NCI-H2107 treated with DMSO at 0.1 percent for 48 hours (cell line): ENCODE measurements at regions not wholly inside any gene's neighbourhood (a gene's known extent, or its start where the extent isn't known, plus 50 kb on each side); places are given as distances from the start of the nearest gene placed in this dataset.

Experiments
- DNase-seq: peaks from one replicate; lab custom pipeline; 2025; ENCODE audit not compliant: unreplicated experiment; lab: John Stamatoyannopoulos, UW

DNA sequence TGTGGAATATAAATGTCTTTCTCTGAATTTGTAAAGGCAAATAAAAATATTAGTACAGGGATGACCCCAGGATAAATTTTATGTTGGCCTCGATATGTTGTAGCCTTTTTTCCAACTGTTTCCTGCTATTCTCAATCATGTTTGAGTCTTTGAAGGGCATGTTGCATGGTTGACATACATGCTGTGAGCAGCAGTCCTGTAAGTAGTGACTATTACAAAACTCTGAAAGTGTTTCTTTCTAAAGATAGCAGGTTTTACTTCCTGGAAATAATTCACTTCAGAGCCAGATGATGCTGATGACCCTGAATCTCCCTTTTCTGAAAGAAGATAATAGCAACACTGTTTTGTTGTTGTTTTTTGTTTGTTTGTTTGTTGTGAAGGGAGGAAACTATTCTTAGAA is 393.0 kb upstream of the GNPDA2 start:
- no peak for DNase-seq

- no peak for DNase-seq
Observed at GRCh38 chr4:45102716-45103115, 376.4 kb upstream of the GNPDA2 start.

DNA sequence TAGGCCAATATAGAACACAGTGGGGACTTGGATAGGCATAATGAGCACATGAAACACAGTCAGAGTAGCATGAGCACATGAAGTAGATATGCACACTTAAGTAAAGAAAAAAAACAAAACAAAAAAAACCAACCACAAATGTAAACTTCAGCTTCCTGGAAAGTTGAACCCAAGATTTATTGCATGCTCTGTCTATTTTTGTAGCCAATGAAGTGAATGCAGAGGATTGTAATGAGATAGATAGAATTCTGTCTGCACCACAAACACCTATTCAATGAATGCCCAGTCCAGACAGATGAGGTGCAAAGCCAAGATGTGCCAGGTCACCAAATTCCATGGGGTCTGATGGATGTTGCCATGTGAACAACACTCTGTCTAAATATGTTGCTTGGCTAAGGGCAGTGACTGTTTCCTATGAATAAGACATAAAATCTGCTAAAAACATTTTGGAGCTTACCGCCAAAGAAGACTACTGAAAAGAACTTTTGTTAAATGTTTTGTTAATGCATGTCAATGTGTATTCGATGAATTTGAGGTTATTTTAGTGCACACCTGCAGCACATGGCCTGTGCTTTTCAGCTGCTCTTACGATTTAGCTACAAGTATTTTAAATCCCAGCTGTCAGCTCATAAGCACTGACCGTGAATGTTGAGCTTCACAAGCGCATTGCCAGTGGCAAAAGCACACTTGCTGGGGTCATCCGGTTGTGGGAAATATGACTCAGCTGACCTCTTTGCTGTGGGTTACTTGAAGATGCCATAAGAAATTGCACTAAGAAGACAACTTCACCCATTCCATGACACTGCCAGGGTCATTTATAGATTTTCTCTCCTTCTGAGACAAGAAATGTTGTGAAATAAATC is 374.8 kb upstream of the GNPDA2 start:
- no peak for DNase-seq

GRCh38 chr4:45099471-45099870 is 373.1 kb upstream of the GNPDA2 start:
- DNase-seq = no peak

DNA sequence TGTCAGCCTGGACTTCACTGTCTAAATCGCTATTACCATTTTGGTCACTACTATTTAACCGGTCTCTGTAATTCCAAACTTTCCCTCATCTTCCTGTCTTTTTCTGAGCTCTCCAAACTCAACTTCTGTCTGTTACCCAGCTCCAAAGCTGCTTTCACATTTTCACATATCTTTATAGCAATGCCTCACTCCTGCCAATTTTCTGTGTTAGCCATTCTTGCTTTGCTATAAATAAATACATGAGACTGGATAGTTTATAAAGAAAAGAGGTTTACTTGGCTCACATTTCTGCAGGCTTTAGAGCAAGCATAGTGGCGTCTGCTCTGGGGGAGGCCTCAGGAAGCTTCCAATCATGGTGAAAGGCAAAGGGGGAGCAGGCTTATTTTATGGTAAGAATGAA is 368.3 kb upstream of the GNPDA2 start:
- no peak for DNase-seq

DNA sequence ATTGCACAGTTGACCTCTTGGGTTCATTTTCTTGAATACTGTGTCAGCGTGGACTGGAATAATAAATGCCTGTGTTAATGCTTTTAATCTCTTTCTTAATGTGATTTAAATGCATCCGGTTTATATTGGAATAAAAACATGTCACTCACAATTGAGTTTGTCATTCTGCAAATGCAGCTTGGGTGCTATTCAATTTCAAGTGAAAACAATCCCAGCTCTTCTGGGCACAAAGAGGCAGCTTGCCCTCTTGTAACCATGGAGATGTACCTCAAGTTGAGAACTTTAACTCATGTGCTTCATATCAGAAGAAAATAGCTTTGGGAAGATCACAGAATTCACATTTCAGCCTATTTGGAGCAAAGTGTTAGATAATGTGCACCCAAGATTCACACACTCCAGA is 355.7 kb upstream of the GNPDA2 start:
- no peak for DNase-seq

- DNase-seq = no peak
Observed at GRCh38 chr4:45079616-45080015, 353.3 kb upstream of the GNPDA2 start.

GRCh38 chr4:45078201-45078600 is 351.8 kb upstream of the GNPDA2 start:
- DNase-seq = no peak

DNA sequence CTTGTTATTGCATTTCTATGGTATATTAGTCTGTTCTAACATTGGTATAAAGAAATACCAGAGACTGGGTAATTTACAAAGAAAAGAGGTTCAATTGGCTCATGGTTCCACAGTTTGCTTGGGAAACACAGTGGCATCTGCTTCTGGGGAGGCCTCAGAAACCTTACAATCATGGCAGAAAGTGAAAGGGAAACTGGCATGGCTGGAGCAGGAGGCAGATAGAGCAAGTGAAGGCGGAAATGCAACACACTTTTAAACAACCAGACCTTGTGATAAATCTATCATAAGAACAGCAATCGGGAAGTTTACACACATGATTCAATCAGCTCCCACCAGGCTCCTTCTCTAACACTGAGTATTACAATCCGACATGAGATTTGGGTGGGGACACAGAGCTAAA is 346.6 kb upstream of the GNPDA2 start:
- DNase-seq = no peak

GRCh38 chr4:45064741-45065140 is 338.4 kb upstream of the GNPDA2 start:
- no peak for DNase-seq

DNA sequence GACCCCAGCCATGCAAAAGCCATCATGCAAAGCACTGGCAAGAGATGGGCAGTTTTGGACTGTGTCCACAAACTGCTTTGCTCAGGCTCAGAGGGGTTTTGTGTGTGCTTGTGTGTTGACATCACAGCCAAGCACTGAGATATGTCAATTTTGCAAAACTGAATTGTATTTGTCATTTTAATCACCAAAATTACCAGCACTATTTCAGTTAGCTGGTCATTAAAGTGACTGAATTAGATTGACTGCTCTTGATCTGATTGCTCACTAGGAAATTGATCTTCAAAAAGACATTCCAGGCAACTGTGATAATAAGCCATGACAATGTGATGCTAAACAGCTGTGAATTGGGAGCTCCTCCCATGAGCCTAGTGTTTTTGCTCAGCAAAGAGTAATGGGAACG is 337.3 kb upstream of the GNPDA2 start:
- no peak for DNase-seq

DNA sequence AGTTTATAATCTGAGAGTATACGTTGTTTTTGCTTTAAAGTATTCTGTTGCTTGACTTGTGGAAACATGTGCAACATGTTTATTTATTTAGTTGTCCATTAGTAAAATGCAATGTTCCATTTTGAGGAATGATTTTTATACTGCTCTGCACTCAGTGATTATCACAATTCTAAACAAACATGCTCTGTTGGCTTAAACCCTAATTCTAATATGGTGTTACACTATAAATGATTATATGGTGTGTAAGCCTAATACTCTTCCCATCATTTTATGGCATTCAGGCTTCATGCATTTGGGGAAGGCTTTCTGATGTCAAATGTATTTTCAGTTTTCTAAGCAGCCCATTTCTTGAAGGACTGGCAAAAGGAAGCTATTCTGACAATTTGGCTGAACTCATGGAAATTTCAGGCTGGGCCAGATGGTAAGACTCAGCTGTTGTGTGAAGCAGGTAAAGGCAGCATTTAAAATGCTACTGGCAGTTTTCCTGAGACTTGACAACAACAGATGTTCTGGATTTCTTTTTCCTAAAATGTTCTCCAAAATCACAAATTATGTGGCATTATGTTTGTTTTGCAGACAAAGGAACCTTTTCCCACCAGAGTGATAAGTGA is 336.7 kb upstream of the GNPDA2 start:
- DNase-seq = no peak

DNA sequence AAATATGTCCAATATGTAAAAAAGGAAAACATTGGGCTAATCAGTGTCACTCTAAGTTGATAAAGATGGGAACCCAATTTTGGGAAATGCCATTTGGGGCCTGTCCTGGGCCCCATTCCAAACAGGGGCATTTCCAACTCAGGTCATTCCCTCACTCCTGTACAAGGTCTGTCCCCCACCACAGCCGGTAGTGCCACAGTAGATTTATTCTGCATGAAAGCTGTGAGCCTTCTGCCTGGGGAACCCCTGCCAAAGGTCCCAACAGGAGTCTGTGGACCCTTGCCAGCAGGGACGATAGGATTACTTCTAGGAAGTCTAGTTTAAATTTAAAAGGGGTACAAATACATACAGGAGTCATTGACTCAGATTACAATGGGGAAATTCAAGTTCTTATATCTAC is 317.6 kb upstream of the GNPDA2 start:
- no peak for DNase-seq

GRCh38 chr4:45036677-45037076 is 310.3 kb upstream of the GNPDA2 start:
- DNase-seq = no peak

DNA sequence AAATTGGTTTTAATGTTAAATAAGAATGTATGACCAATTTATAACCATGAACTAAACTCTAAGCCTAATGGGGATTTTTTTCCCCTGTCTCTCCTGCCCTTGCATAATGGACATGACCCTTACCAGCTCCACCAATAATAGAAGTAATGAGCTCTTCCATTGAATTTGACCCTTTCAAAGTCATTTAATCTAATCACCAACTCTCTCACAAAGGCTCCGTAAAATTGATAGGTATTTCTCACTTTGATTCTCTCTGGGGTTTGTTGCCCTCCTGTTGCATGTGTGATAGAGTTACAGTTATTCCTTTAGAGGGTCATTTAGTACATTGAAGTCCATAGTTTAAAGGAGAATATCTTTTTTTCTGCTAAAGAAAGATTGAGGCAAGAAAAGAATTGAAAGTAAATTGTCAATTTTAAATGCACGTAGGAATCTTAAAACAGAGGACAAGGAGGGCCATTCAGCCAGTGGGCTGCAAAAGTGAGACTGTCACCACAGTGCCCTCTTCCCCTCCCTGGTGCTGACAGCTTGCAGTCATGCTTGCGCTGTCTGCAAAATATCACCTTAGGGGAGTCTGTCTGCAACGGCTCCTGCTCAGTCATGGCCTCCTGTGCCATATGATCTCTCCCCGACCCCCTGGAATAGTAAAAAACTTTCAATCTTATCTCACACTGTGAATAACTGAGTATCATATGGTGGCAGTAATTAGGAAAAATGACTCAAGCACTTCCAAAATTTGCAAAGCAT is 307.5 kb upstream of the GNPDA2 start:
- DNase-seq = no peak

GRCh38 chr4:45030059-45030458 is 303.7 kb upstream of the GNPDA2 start:
- DNase-seq = no peak

- no peak for DNase-seq
Observed at GRCh38 chr4:45007508-45007907, 281.2 kb upstream of the GNPDA2 start.

GRCh38 chr4:45006078-45006477 is 279.7 kb upstream of the GNPDA2 start:
- no peak for DNase-seq

DNA sequence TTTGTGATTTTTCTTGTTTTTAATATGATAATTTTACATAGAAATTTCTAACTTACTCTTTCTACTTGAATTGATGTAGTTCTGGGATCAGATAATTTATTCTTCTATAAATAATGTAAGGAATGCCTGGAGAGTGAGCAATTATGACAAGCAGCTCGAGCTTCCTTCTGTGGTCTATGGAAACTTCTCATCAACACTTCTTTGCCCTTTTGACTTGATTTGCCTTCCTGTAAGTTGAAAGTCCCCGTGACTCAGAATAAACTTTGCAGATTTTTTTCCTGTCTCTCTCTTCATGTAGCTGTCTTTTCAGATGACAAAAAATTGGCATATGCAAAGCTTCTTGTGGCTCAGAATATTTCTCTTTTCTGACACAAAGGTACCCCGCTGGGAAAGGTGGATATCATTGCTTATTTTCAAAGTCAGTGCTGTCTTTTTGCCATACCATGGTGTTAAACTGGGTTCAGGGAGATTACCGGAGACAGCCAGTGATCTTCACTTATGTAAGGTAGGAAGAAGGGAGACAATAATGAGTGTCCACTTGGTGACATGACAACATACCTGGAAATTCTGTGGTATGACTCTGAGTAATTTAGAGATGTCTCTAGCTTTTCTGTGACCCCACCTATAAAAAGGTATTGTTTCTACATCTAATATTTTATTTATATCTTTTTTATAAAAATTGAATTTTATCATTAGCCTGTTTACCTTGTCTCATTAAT is 278.6 kb upstream of the GNPDA2 start:
- no peak for DNase-seq

GRCh38 chr4:45004326-45004725 is 278.0 kb upstream of the GNPDA2 start:
- no peak for DNase-seq

DNA sequence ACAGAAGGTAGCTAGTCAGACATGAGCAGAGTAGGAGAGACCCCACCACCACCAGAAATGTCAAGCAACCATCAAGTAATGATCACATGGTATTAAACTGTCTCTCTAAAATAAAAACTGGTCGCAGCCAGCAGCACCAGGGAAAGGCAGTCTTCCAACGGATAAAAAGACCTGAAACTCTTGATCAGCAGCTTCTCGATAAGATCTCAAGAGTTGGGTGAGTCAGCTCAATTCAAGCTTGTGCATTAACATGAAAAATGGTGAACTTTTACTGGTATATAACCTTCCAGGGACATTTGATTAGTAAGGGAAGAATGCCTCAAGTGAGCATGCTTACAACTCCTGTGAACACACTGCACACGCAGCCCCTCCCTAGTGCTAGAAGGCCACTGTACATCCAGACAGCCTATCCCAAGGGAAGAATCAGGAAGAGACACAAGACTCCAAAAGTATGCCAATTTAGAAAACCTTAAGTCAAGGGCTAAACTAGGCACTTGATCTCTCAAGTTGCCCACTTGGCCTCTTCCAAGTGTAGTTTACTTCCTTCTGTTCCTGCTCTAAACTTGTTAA is 270.0 kb upstream of the GNPDA2 start:
- DNase-seq = no peak
